Bronchial epithelial cell (primary cell): ENCODE measurements at regions not wholly inside any gene's neighbourhood (a gene's known extent, or its start where the extent isn't known, plus 50 kb on each side); places are given as distances from the start of the nearest gene placed in this dataset.
A peak's percentile ranks its signal among the peaks of the same experiment; 100 is the strongest.

Source experiments
- DNase-seq: peaks from one replicate; pipeline ENCODE4 v3.0.0-alpha.2; 2010; ENCODE audit warnings: low read depth
- FAIRE-seq: peaks from 2 replicates; lab custom pipeline; 2011; peaks lifted over from hg19 to GRCh38; lab: Jason Lieb, UNC
- H3K27me3 ChIP-seq: 2 replicates; pipeline ENCODE4 v1.5.1; 2011; ENCODE audit warnings: low read length; ENCODE audit not compliant: control insufficient read depth, insufficient read depth
- H3K36me3 ChIP-seq: 2 replicates; pipeline ENCODE4 v1.5.1; 2011; ENCODE audit warnings: low read length; ENCODE audit not compliant: control insufficient read depth, insufficient read depth
- H3K4me3 ChIP-seq: 2 replicates; pipeline ENCODE4 v1.5.1; 2011; ENCODE audit warnings: mild to moderate bottlenecking, low read depth, low read length, control low read depth
- CTCF ChIP-seq: IDR thresholded peaks from 2 replicates; pipeline ENCODE4 v1.5.1; 2011; ENCODE audit warnings: mild to moderate bottlenecking, moderate library complexity, low read length, control low read depth, inconsistent platforms; ENCODE audit not compliant: insufficient read depth, severe bottlenecking

GRCh38 chr1:87898431-87898830 is 569.8 kb downstream of the LMO4 start:
- no peak for TF ChIP-seq CTCF
- DNase-seq = no peak
- no peak for FAIRE-seq
- no peaks in the 10 kb centered on the region for H3K27me3 ChIP-seq
- H3K36me3 ChIP-seq = no peaks in the 10 kb centered on the region
- H3K4me3 ChIP-seq = no peak overlapping the region

GRCh38 chr1:87899017-87899416 is 570.3 kb downstream of the LMO4 start:
- Histone ChIP-seq H3K4me3 (no peak overlapping the region), H3K36me3 (no peaks in the 10 kb centered on the region), H3K27me3 (no peaks in the 10 kb centered on the region)
- FAIRE-seq (no peak), DNase-seq (no peak)
- TF ChIP-seq CTCF = no peak

- DNase-seq (no peak), FAIRE-seq (no peak)
- TF ChIP-seq CTCF = no peak
- no peaks in the 10 kb centered on the region for H3K36me3 ChIP-seq
- H3K27me3 ChIP-seq = no peaks in the 10 kb centered on the region
- no peak overlapping the region for H3K4me3 ChIP-seq
Observed at GRCh38 chr1:87899746-87900145, 571.1 kb downstream of the LMO4 start.

GRCh38 chr1:87902830-87903229 is 574.1 kb downstream of the LMO4 start:
- H3K4me3 ChIP-seq = no peak overlapping the region
- no peaks in the 10 kb centered on the region for H3K27me3 ChIP-seq
- H3K36me3 ChIP-seq = no peaks in the 10 kb centered on the region
- TF ChIP-seq CTCF = no peak
- DNase-seq (peak; percentile 11), FAIRE-seq (no peak)

GRCh38 chr1:87903242-87903641 is 574.6 kb downstream of the LMO4 start:
- FAIRE-seq (no peak), DNase-seq (no peak)
- TF ChIP-seq CTCF = no peak
- Histone ChIP-seq H3K4me3 (no peak overlapping the region), H3K36me3 (no peaks in the 10 kb centered on the region), H3K27me3 (no peaks in the 10 kb centered on the region)

GRCh38 chr1:87904651-87905050 is 576.0 kb downstream of the LMO4 start:
- Histone ChIP-seq H3K4me3 (no peak overlapping the region), H3K36me3 (no peaks in the 10 kb centered on the region), H3K27me3 (no peaks in the 10 kb centered on the region)
- no peak for TF ChIP-seq CTCF
- DNase-seq (no peak), FAIRE-seq (no peak)
